Activated CD4-positive, alpha-beta T cell treated with anti-CD3 and anti-CD28 coated beads, Interleukin-2, amount 50 U/mL, for 48 hours (primary cell): ENCODE measurements at regions not wholly inside any gene's neighbourhood (a gene's known extent, or its start where the extent isn't known, plus 50 kb on each side); places are given as distances from the start of the nearest gene placed in this dataset.

Source experiments
- DNase-seq, 2 experiments: peaks; one replicate each; pipeline ENCODE4 v3.0.0-alpha.2; 2020

DNA sequence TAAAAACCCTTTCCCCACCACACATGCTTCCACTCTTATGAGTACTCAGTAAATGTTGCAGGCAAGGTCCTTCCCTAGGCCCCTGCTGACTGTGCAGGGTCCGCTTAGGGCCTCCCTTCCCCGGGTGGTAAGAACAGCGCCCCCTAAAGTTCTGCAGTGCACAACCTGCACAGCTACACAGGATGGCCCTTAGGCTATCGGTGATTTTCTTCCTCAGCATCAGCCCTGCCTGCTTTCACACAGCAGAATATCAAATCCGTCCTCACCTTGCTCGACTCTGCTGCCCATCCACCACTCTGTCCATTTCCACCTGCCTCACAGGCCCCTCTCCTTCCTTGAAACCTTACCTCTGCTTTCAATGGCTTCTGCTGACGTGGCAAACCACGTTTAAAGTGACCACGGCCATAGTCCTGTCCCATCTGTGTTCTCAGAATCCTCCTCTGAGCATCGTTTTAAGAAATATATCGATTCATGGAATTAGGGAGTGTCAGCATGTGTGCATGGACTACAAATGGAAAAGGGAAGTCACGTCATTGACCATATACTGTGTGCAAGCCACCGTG lies 51.4 kb upstream of the TMEM132E start:
- no peak for DNase-seq

DNA sequence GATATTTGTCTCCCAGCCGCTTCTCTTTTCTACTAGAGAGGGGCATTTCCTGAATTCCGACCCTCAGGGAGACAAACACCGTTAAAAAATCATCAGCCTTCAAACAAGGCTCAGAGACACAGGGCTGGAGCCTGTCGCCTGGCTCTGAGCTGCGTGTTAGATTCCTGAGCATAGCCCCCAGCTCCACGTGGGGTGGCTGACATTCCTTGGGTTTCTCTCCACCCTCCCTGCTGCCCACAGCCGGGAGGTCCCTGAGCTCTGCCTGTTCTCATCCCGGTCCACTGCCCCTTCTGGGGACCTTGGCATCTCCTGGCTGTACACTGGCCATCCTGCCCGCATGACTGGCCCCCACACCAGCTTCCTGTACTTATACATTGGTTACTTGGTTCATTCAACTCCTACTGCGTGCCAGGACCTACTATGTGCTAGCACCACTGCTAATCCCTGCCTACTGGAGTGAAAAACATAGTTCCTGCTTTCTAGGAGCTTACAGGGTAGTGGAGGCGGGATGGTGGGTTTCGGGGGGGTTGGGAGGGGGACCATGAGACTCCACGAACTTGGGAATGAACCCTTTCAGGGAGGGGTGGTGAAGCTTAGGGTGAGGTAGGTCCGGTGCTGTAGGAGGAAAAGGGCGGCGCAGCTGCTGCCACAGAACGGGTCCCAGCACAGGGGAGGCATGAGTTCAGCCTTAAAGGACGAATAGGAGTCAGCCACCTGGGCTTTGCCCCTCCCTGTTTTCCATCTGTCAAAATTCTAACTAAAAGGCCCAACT lies 52.1 kb upstream of the TMEM132E start:
- no peak for DNase-seq

DNA sequence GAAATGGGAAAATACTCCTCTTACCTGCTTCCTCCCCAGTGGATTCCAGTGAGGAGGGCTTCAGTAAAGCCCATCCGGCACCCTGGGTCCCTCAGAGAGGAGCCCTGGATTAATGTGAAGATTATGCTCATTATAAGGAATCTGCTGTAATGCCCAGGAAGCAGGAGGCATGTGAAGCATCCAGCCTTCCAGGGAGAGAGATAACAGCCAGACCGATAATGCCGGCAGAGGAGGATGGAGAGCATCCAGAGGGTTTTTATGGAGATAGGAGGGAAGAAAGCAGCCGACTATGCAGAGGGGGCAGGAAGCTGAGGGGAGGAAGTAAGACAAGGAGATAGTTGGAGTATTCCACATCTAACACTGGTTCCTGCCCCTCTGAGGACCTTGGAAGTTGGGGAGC lies 53.7 kb upstream of the TMEM132E start:
- DNase-seq: no peak

DNA sequence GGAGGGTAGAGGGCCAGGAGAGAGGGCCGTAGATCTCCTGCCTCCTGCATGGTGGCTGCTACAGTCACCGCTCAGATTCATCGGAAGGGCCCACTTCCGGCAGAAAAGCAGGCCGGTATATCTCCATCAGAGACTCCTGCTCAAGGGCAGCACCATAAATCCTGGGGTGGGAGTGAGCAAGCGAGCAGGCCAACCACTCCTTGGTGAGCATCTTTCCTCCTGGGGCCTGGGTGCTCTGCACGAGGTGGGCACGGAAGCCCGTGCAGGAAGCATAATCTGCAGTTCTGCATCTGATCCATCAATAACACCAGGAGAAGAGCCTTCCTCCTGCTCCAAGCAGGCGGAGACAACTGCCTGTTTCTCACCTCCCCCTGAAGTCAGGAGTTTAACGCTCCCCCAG lies 57.4 kb upstream of the TMEM132E start:
- no peak for DNase-seq

DNA sequence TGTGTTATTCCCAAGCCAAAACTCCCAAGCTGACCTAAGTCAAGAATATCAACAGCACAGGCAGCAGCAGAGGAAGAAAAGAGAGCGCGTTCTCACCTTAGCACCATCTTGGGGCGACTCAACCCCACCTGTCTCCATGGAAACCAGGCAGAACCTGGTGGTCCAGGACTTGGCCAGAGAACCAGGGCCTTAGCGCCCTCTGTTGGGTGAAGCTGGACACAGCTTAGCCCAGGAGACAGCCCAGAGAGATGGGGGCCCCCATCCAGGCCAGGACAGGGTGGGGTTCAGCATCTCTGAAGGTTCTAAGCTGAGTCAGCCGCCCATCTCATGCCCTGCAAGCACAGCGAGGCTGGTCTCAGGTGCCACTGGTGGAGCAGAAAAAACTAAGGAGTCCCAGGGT lies 60.1 kb upstream of the TMEM132E start:
- DNase-seq: peak; percentile 18 to 29

DNA sequence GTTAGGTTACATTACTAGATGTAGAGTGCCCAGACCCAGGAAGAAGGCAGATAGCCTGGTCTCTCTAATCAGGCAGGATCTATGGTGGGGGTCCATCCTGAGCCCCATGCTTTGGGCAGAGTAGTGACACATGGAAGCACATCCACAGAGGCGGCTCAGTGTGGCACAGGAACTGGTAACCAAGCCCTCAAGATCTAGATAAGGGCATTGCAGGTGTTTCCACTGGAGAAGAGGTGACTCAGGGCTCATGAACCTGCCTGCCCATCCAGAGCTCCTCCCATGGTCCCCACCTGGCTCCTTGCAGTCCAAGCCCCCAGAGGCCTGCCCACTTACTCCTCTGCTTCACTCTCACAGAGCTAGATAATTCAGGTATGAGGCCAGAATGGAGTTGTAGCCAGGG lies 62.0 kb upstream of the TMEM132E start:
- DNase-seq: no peak

DNA sequence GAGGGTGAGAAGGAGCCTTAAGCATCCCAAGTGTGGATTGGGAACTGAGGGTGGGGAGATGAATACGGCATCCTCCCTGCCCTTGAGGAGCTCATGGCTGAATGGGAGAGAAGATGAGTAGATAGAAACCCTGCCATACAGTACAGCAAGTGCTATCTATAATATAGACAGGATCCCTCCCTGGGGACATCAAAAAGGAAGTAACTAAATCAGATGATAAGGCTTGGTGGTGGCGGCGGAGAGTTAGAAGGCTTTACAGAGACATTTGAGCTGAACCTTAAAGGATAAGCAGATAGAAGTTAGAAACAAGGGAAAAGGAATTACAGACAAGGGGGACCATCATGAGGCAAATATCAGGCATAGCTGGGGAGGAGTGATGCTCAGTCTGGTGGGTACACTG lies 67.5 kb upstream of the TMEM132E start:
- no peak for DNase-seq

DNA sequence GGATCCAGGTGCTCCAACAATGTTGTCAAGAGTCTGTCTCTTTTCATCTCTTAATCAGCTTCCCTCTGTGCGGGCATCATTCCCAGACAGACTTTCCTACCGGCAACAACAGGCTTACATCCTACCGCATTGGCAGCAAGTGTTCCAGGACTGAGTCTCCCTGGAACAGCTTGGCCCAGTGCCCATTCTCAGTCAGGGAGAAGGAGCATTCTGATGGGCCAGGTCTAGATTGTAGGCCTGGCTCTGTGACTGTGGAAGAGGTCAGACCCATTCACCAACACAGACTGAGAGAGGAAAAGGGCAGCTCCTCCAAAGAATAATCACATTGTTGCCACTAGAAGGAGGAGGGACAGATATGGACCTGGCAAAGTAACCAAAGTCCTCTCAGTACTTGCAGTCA lies 68.1 kb upstream of the TMEM132E start:
- no peak for DNase-seq

DNA sequence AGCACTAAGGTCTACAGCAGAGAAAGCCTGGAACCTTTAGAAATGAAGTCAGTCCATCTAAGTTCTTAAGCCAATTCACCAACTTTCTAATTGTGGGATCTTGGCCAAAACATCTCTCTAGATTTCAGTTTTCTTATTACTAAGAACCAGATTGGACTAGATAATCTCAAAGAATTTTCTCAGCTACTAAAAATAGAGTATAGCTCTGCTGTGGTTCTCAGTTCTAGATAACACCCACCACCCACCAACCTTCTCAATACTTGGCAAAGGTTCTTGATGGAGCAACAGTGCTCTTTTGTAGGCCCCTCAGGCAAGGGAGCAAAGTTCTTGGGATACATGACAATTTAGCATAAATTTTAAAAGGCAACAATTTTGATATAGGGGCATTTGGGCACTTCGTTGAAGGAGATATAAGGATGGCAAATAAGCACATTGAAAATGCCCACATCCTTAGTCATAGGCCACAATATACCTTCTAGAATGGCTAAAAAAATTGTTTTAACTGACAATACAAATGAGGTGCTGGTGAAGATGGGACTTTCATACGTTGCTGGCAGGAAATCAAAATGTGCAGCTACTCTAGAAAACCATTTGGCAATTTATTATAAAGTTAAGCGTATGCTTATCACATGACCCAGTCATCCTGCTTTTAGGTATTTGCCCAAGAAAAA lies 74.4 kb upstream of the TMEM132E start:
- DNase-seq: no peak

DNA sequence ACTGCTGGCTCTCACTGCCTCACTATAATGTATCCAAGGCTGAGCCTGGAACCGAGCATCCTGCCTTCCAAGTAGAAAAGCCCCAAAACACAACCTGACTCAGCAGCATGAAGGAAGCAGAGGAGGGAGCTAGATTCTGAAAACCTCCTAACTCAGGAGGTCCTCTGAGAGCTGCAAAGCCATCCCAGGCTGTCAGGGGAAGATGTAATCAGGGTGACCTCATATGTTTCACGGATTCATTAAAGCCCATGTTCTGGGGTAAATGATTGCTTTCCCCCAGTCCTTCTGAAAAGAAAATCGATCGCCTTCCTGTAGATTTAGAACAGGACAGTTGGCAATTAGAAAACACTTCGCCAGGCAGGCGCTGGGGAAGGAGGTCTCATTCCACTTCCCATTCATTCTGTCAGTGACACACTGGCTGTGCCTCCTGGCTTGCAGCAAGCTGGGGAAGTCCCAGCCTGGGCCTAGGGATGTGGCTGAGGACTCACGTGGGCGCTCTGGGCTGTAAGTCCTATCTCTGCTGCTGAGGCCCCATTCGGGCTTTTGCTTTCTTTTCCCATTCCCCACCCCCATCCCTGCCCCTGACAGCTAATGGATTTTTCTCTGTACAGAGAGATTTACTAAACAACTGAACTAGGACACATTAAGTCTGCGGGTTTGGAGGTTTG lies 75.7 kb upstream of the TMEM132E start:
- peak; percentile 11 to 18 for DNase-seq

DNA sequence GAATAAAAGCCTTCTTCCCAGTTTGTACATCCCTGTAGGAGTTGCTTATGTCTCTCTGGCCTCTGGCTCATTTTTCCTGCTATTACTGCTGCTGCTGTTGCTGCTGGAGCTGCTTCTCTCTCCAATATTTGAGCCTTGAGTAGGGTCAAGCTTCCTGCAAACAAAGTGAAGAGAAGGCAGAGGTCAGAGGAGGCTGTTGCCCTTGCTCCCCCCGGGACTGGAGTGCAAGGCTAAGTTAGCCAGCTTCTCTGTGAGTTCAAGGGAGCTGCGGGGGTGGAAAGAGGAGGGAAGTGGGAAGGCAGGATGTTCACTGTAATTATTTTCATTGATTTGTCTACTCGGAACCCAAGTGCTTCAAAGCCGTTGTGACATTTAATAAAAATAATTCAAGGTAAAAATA lies 77.0 kb upstream of the TMEM132E start:
- no peak for DNase-seq

DNA sequence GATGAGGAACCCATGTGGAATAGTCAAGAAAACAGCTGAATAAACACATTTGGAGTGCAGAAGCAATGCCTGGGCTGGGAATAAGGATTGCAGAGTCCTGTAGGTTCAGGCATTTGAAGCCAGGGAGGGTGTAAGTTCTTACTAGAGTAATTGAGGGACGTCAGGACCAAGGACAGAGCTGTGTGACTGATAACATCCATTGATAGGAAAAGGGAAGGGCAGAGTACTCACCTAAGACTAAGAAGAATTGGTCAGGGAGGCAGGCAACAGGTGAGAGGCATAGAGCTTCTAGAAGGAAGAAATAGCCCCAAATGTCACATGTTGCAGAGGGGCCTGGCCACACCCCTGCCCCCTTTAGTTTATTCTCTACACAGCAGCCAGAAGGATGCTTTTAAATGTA lies 79.8 kb upstream of the TMEM132E start:
- peak in 1 of 2 experiments; percentile 17 for DNase-seq

DNA sequence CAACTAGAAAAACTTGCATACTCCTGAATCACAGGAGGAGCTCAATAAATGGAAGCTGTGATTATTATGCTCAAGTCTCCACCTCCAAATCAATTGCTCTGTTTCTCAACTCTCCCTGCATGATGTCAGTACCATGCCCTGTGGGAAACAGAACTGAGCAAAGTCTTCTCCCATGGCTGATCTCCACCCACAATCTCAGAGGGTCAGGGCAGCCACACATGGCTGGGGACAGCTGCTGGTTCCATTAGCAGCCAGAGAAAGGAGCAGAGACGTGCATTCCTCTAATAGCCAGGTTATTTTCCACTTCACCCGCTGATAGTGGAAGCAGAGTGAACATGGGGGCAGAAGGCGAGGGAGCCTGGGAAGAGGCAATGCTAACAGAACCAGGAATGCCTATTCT lies 85.5 kb upstream of the TMEM132E start:
- no peak for DNase-seq

DNA sequence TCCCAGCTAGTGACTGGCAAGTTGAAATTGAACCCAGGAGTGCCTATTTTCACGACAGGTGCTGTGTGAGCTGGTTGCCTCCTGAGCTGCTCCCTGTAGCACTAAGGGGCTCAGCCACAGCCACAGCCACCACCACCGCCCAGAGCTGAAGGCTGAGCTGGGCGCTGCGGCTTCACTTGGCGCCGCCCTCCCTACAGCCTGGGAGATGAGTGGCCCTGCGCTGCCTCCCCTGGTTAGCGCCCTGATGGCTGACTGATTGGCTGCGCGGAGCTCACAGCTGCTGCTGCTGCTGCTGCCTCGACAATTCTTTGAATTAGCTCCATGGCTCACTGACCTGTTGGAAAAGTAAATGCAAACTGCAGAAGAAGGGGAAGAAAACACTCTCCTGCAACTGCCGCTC lies 91.8 kb upstream of the TMEM132E start:
- no peak for DNase-seq

DNA sequence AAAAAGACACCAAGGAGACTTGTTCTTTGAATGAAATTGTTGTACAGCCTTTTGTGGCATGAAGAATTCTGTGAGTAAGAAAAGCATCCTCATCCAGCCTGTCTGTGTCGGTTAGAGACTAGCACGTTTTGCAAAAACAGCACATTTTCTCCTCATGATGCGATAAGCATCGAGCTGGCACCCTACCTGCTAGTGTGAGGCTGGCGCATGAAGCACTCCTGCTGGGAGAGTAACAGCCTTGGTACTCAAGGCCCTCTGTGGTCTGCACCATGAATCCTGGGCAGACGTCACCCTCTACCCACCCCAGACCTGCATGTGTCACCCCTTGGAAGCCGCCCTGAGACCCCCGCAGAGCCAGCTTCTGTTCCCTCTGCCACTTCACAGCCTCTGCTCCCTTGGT lies 92.6 kb upstream of the TMEM132E start:
- no peak for DNase-seq

DNA sequence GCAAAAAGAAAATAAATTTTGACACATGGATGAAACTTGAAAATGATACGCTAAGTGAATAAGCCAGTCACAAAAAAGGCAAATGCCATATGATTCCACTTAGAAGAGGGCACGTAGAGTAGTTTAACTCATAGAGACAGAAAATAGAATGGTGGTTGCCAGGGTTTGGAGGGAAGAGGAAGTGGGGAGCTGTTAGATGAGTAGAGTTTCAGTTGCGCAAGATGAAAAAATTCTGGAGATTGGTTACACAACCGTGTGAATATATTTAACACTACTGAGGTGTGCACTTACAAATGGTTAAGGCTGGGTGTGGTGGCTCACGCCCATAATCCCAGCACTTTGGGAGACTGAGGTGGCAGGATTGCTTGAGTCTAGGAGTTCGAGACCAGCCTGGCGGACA lies 93.4 kb upstream of the TMEM132E start:
- DNase-seq: no peak

DNA sequence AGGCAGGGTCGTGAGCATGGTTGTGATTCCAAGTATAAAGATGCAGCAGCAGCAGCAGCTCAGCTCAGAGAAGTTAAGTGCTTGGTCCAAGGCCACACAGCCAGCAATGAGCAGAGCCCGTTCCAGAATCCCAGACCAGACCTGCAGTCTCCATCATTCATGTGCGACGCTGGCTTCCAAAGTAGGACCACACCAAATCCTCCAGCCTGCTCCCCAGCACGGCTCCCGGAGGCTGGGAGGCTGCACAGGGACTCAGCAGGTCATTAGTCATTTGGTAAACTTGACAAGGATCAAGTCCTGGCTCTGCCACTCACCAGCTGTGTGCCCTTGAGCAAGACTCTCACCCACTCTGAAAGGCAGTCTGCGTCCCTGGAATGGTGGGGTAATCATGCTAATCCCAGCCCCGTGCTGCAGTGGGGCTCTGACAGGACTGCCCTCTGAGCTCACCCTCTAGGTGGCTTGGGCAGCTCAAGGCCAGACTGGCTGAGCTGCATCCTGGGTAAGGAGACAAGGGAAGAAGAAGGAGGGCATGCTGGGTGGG lies 95.1 kb upstream of the TMEM132E start:
- DNase-seq: no peak

DNA sequence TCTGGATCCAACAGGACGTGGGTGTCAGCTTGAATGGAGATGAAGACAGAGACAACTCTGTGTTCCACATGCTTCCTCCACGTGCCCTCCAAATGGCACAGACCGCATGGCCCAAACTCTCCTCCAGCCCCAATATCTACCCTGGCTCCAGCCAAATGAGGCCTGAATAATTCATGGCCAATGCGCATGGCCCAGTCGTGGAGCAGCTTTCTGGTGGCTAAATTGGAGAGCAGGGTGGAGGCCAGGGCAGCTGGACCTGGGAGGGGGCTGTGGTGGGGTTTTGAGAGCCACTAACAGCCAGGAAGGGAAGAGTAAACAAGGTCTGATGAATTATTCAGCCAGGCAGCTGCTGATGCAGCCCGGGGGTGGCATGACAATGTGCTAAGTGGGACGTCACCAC lies 96.7 kb upstream of the TMEM132E start:
- DNase-seq: no peak

DNA sequence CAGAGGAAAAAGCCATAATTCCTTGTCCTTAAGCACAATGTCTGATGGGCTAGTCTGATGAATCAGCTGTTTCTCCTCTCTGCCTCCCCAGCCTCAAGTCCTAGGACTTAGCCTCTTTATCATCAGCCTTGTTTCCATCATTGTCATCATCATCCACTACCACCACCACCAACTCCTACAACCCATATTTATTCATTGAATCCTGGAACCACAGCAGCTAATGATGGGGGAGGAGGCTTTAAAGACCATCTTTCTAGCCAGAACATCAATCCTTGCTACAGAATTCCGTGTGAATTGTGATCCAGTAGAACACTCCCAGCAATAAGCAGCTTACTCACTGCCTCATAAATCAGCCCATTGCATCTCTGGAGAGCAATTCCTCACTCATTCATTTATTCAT lies 97.6 kb upstream of the TMEM132E start:
- no peak for DNase-seq

DNA sequence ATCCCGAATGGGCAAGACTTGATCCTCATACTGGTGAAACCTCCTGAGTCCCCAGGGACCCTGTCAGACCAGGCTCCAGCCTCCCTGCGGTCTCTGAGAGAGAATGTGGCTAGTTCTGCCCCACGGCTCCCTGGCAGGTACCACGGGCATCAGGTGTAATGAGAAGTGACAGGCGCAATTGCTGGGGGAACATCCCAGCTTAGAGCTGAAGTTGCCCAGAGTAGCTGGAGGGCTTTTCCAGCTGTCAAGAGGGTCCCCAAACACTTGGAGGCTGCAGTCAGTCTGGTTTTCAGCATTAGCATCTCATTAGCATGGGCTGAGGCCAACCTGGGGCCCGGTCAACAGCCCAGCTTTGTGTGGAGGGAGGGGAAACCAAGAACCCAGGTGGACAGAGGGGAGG lies 100.0 kb upstream of the TMEM132E start:
- DNase-seq: no peak

DNA sequence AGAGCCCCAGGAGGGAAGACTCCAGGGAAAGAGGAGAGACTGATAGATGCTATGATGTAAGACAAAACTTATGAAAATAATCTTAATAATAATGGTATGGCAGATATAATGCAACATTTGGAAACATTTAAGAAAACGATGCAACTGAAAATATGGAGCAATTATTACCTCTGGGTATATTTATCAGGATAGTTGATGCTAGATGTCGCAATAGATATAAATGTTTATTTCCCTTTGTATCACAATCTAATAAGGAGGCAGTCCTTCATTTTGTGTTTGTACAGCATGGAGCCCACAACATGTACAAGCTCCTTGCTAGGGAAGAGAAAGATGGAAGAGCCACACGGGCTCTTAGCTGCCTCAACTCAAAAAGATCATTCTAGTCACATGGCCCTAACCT lies 101.1 kb upstream of the TMEM132E start:
- DNase-seq: no peak

DNA sequence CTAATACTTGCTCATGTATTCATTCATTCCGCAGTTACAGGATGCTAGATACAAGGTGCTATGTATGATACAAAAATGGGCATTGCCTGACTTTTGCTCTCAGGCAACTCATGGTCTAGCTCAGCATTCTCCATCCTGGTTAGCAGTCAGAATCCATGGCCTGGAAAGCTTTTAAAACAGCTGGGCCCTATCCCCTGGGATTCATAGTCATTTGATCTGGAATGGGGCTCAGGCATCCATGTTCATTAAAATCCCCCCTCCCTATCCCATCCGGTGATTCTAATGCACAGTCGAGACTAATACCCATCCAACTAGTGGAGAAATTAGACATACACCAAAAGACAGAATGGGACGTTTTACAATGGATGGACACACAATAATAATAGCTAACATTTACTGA lies 104.1 kb upstream of the TMEM132E start:
- no peak for DNase-seq

DNA sequence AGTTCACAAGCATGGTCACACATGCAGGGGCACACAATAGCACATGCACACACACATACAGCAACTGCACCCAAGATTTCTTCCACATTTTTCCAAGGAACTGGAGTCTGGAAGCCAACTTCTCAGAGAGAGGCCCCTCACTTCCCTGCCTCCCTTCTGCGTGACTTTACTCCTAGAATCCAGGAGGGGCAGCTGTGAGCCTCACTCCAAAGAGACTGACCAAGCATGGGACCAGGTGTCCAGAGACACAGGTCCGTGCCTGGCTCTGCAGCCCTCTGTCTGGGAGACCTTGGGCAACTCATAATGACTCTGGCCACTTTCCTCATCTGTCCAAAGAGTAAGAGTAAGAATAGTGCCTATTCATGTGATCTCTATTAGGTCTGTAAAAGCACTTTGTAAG lies 104.7 kb upstream of the TMEM132E start:
- no peak for DNase-seq

DNA sequence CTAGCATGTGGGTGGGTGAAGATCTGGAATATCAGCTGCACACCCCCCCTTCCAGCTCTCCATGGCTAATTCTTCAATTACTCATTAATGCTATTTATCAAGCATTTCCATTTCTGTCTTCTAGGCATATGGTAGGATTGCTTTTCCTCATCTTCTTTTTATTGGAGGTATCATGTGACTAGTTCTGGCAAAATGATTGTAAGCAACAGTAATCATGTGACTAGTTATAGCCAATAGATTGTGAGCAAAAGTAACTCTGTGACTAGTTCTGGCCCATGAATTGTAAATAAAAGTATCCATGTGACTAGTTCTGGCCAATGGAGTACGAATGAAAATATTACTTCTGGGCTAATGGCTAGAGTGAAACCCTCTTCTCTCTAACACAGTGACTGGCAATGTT lies 107.0 kb upstream of the TMEM132E start:
- no peak for DNase-seq
